ENCODE measurements at regions not wholly inside any gene's neighbourhood (a gene's known extent, or its start where the extent isn't known, plus 50 kb on each side); places are given as distances from the start of the nearest gene placed in this dataset.
"Not testable (repeated sequence)": the region's sequence is repeated elsewhere in the genome, so short reads cannot be mapped to it uniquely, and the experiment has no call there.

GRCh38 chr19:21668072-21668773, 99.2 kb downstream of the ZNF100 start:
- H3K36me3 ChIP-seq (ENCODE audit: control insufficient read depth in 2 of 3, insufficient read depth in 3 of 3, low read length in 3 of 3); H3K9ac ChIP-seq (ENCODE audit: low read length in 3 of 3); H3K4me3 ChIP-seq (ENCODE audit: low read length in 3 of 3); H3K27ac ChIP-seq (ENCODE audit: low read depth in 2 of 2, low read length in 2 of 2); H3K27me3 ChIP-seq (ENCODE audit: control insufficient read depth, insufficient read depth, low read length); intact Hi-C loops (cut with DNase I); FAIRE-seq; DNase-seq; H3K4me1 ChIP-seq (ENCODE audit: control insufficient read depth in 2 of 3, insufficient read depth in 2 of 3, low read depth in 1 of 3, low read length in 3 of 3); H3K9me3 ChIP-seq (ENCODE audit: control insufficient read depth in 2 of 3, insufficient read depth in 1 of 3, low read length in 3 of 3): not testable (repeated sequence)

- no peak for TF ChIP-seq CTCF (IDR thresholded peaks at IDR 0.05; ENCODE audit: borderline replicate concordance, extremely low read depth, insufficient read depth)
- Histone ChIP-seq H3K27me3 (ENCODE audit: control insufficient read depth, insufficient read depth, low read length) (no peaks in the 10 kb centered on the region), H3K4me1 (ENCODE audit: control insufficient read depth in 2 of 3, insufficient read depth in 2 of 3, low read depth in 1 of 3, low read length in 3 of 3) (no peaks in the 10 kb centered on the region), H3K9me3 (ENCODE audit: control insufficient read depth in 2 of 3, insufficient read depth in 1 of 3, low read length in 3 of 3) (peaks cover 0 to 5% (median 0%) of the 10 kb centered on the region in 3 donors), H3K9ac (ENCODE audit: low read length in 3 of 3) (no peak overlapping the region), H3K36me3 (ENCODE audit: control insufficient read depth in 2 of 3, insufficient read depth in 3 of 3, low read length in 3 of 3) (no peaks in the 10 kb centered on the region), H3K4me3 (ENCODE audit: low read length in 3 of 3) (no peak overlapping the region), H3K27ac (ENCODE audit: low read depth in 2 of 2, low read length in 2 of 2) (no peak overlapping the region)
- FAIRE-seq: no peak
- DNase-seq: no peak
- intact Hi-C loops (cut with DNase I): no loop called here
These were observed 111.7 kb downstream of the ZNF100 start for GRCh38 chr19:21655540-21656126.

GRCh38 chr19:21651478-21651877, 115.9 kb downstream of the ZNF100 start:
- DNase-seq; intact Hi-C loops (cut with DNase I); H3K9me3 ChIP-seq (ENCODE audit: control insufficient read depth in 2 of 3, insufficient read depth in 1 of 3, low read length in 3 of 3); H3K4me1 ChIP-seq (ENCODE audit: control insufficient read depth in 2 of 3, insufficient read depth in 2 of 3, low read depth in 1 of 3, low read length in 3 of 3); H3K27ac ChIP-seq (ENCODE audit: low read depth in 2 of 2, low read length in 2 of 2); H3K36me3 ChIP-seq (ENCODE audit: control insufficient read depth in 2 of 3, insufficient read depth in 3 of 3, low read length in 3 of 3); H3K9ac ChIP-seq (ENCODE audit: low read length in 3 of 3); H3K27me3 ChIP-seq (ENCODE audit: control insufficient read depth, insufficient read depth, low read length); H3K4me3 ChIP-seq (ENCODE audit: low read length in 3 of 3); FAIRE-seq: not testable (repeated sequence)

DNA sequence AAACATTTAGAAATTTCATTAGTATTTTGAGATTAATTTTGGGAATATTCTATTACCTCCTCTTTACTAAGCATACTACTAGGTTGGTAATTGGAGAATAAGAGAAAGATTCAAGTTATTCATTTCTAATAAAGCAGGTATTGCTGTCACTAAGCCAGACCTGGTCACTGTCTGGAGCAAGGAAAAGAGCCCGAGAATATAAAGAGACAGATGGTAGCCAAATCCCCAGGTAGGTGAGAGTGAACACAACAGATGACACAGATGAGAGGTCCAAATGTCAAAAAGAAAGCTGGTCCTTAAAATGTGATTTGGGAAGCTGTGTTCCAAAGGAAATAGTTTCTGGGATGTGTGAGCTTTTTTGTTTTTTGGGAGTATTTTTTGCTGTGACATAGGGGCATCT, 128.6 kb downstream of the ZNF100 start:
- H3K4me3 ChIP-seq (ENCODE audit: low read length in 3 of 3): no peak overlapping the region
- no peaks in the 10 kb centered on the region for H3K27me3 ChIP-seq (ENCODE audit: control insufficient read depth, insufficient read depth, low read length)
- no peaks in the 10 kb centered on the region for H3K9me3 ChIP-seq (ENCODE audit: control insufficient read depth in 2 of 3, insufficient read depth in 1 of 3, low read length in 3 of 3)
- TF ChIP-seq CTCF (IDR thresholded peaks at IDR 0.05; ENCODE audit: borderline replicate concordance, extremely low read depth, insufficient read depth): no peak
- no peak overlapping the region for H3K27ac ChIP-seq (ENCODE audit: low read depth in 2 of 2, low read length in 2 of 2)
- DNase-seq: no peak
- FAIRE-seq: no peak
- intact Hi-C loops (cut with DNase I): no loop called here
- no peaks in the 10 kb centered on the region for H3K36me3 ChIP-seq (ENCODE audit: control insufficient read depth in 2 of 3, insufficient read depth in 3 of 3, low read length in 3 of 3)
- no peak overlapping the region for H3K9ac ChIP-seq (ENCODE audit: low read length in 3 of 3)
- no peaks in the 10 kb centered on the region for H3K4me1 ChIP-seq (ENCODE audit: control insufficient read depth in 2 of 3, insufficient read depth in 2 of 3, low read depth in 1 of 3, low read length in 3 of 3)
